GM21619 (cell line): ENCODE measurements at regions not wholly inside any gene's neighbourhood (a gene's known extent, or its start where the extent isn't known, plus 50 kb on each side); places are given as distances from the start of the nearest gene placed in this dataset.
A peak's percentile ranks its signal among the peaks of the same experiment; 100 is the strongest.
"Not testable (repeated sequence)": the region's sequence is repeated elsewhere in the genome, so short reads cannot be mapped to it uniquely, and the experiment has no call there.

Source experiments
- ATAC-seq: cut with Tn5 transposase; IDR thresholded peaks from one replicate; pipeline ENCODE4 v1.9.1; 2021; ENCODE audit not compliant: unreplicated experiment

DNA sequence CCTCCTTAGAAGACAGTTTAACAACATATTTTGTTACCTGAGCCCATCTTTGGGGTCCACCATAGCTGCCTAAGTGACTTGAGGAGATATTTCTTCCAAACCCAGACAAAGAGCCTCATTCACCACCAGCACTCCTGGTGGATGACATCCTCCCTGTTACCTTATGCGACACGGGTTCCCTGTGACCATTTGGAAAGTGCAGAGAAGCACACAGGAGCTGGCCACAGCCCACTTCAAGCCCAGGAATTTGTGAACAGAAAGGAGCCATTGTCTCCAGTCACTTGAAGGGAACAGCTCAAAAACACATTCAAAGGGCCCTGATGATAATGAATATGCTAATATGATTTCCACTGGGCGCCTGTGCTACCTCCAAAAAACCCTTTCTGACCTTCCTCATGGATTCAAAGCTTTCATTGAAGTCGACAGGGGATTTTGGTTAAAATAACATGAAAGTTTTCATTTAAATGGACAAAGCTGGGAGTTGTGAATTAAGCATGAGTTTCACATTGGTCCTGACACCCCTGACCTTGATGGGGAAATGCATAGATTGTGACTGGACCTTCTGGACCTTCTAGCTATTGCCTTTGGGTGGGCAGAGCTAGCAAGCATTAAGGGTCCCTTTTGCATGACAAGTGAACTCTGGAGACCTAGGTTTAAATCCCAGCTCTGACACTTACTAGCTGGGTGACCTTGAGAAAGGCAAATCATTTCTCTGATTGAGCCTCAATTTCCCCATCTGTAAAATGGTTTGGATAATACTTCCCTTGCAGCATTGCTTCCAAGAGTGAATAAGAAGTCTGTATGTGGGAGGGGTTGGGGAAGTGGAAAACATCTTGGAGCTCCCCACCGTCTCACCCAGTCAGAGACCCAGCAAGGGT lies 83.3 kb upstream of the SIRPA start:
- ATAC-seq, result no peak

DNA sequence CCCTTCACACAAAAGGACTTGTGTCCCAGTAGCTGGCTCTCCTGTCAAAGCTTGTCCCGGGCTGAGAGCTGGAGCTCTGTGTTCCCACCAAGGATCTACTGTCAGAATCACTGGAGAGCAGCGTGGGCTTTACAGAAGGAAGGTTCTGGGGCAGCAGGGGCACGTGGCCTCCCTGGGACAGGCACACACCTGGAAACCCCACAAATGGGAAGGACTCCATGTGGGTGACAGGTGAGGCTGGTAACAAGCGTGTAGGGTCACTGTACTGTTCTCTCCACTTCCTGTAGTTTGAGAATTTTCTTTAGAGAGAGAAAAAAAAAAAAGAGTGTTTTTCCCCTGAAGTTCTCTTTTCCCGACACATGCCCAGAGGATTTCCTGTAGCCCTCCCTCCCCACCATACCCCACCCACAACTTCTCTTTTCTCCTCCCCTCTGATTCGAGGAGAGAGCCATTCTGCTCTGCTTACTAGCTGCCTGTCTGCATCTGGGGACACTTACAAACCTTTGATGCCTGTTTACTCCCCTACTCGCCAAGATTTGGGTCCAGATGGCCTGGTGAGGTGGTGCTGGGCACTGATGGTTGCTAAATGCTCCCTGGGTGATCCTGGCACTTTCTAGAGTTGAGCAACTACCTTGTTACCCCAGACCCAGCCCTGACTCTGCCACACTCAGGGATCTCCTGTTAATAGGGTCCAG lies 84.1 kb upstream of the SIRPA start:
- no peak for ATAC-seq

DNA sequence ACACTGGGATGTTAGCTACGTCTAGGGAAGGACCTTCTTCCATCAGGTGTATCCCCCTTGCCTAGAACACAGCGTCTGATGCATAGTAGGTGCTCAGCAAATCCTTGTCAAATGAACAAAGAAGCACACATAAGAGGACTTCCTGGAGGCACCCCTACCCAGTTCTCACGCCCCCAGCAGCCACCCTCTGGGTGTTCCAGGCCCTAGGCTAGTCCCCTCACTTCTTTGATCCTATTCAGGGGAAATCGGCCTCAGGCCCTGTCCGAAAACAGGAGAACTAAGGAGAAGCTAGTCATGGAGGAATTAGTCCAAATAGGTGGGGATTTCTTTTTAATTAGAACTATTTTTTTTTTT lies 84.7 kb upstream of the SIRPA start:
- no peak for ATAC-seq

DNA sequence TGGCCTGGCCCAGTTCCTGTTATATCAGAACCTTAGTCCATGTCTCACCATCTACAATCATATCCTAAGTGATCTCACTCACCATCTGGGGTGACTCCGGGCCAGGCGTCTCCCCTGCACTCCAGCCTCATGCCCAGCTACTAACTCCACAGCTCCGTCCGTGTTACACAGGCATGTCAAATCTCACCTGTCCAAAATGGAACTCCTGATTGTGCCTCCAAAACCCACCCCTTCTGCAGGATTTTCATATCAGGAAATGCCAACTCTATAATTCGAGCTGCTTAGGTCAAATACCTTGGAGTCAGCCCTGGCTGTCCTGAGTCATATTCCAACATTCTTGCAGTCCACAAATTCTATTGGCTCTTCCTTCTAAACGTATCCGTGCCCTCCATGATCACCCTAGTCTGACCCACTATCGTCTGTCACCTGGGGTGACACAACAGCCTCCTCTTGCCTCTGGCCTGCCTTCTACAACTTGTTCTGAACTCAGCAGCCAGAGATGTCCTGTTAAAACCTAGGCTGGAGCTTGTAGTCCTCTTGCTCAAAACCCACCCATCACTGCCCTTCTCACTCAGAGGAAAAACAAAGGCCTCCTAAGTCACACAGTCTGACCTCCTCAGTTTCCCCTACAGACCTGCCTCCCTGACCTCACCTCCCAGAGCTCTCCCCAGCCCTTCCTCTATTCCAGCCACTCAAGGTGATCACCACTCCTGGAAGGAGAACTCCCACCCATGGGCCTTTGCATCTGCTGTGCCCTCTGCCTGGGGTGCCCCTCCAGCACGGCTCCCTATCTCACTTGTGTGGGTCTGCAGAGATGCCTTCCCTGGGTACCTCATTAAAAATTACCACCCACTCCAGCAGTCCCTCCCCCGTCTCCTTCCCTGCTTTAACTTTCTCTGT lies 85.3 kb upstream of the SIRPA start:
- no peak for ATAC-seq

DNA sequence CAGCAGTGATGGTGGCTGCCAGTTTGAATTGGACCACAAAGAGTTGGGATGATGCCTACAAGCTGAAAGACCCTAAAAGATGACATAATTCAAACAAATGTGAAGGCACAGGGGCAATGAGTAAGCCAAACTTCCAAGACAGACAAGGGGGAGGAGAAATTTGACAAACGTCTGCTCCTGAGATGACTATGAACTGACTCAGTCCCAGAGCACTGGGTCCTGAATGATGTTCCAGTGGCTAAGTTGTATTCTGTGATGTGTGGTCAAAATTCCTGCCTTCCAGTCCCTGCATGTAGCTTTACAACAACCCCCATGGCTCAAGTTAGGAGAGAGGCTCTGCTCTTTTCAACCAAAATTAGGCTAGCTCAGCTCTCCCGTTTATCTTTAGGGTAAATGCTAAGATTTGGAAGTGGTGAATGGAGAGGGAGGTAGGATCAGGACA lies 86.1 kb upstream of the SIRPA start:
- no peak for ATAC-seq

DNA sequence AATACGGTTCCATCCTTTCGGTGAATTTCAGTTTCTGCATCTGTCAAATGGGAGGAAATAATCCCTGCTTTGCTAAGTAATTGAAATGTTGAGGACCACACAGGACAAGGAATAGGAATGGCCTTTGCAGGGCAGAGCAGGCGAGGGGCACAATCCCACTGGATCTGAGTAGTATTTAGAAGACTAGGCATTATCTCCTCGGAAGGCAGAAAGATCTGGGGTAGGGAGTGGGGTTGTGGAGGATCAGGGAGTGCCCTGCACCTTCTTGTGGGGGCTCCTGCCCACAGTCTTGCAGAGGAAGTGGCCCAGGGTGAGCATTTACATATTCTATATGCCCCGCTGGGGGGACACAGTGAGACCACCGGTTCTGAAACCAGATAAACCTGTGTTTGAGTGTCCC lies 87.1 kb upstream of the SIRPA start:
- no peak for ATAC-seq

DNA sequence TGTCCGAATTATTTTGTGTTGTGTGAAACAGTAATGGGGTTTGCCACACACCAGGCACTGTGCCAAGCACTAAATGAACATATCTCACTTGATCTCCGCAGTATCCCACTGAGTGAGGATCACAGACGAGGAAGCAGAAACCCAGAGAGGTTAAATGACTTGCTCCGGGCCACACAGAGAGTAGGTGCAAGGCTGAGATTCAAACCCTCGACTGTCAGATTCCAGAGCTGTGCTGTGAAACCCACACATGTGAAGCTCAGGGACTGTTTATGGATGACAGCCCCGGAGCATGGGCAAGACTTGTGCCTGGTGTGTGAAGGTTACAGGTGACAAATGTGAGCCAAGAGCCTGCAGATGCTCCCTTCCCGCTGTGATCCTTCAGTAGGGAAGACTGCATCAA lies 87.8 kb upstream of the SIRPA start:
- ATAC-seq, result no peak

DNA sequence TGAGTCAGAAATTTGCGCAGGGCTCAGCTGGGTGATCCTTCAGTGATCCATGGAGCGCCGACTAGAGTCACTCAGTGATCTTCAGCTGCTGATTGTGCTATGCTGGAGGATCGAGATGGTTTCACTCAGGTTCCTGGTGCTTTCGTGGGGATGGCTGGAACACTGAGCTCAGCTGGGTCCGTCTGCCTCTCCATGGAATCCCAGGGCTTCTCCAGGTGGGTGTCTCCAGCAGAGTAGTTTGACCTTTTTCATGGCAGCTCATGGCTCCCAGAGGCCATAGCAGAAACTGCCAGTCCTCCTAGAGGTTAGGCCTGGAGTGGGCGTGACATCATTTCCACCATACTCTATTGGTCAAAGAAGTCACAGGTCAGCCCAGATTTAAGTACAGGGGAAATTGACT lies 88.8 kb upstream of the SIRPA start:
- no peak for ATAC-seq

DNA sequence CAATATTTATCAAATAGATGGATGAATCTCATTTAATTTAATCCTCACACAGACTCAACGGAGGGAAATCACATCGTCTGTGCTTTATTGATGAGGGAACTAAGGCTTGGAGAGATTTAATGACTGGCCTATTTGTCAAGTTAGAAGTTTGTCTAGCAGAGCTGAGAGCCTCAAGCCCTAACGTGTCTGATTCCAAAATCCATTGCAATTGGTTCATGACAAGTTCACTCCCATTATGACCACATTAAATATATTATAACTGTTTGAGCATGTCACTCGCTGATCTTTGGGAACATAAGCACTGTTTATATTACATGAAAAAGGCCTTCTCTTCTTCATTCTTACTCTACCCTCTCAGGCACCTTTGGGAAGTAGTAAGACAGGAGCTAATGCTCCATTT lies 89.4 kb upstream of the SIRPA start:
- no peak for ATAC-seq

DNA sequence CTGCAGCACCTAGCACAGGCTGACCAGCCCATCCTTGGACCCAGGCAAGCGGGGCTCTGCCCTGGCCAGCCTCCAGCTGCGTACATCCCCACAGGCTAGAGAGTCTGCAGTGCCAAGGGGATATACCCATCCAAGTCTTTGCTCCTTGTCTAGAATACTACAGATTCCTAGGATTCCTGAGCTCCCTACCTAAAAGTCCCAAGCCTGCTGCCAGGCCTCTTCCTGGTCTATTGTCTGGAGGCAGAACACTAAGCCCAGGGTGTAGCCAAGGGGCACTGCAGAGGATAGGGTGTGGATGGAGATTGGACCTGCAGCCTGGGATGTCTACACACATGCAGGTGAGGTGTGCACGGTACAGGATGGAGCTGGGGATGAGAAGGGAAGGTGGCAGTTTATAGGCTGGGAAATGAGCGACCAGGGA lies 90.0 kb upstream of the SIRPA start:
- ATAC-seq, result no peak

DNA sequence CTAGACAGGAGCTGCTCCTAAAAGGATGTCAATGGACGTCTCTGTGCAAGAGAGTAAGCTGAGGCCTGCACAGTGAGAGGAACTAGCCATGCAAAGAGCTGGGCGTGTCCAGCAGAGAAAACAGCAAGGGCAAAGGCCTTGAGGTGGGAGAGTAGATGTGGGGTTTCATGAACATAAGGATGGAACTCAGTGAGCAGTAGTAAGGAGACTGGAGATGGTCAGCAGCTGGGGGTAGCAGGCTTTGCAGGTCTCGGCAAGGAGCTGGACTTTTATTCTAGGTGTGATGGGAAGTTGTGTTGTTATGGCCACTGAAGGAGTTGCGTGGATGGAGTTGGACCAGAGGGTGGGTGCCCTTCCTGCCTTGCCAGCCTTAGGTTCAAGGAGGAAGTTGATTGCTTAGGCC lies 90.7 kb upstream of the SIRPA start:
- ATAC-seq, result no peak

DNA sequence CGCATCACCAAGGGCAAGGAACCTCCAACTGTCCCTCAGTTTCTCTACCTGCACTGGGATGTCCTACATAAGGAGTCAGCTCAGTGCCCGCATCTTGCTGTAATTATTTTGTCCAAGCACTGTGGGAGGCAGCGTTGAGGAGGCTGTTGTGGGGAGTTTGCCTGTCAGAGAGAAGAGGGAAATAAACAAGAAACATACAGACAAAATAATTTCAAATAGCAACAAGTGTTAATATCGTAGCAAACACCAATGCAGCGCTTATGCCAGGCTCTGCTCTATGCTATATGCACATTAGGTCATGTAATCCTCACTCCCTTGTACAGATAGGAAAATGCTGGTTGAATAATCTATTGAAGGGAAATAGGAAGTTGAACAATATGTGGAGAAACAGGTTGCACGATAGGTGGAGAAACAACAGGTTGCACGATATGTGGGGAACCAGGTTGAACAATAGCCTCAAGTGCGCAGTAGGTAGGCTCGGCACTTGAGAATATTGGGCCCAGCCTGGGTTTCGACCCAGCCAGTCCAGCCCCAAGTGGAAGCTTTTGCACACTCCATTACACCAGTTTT lies 91.2 kb upstream of the SIRPA start:
- ATAC-seq, result no peak

DNA sequence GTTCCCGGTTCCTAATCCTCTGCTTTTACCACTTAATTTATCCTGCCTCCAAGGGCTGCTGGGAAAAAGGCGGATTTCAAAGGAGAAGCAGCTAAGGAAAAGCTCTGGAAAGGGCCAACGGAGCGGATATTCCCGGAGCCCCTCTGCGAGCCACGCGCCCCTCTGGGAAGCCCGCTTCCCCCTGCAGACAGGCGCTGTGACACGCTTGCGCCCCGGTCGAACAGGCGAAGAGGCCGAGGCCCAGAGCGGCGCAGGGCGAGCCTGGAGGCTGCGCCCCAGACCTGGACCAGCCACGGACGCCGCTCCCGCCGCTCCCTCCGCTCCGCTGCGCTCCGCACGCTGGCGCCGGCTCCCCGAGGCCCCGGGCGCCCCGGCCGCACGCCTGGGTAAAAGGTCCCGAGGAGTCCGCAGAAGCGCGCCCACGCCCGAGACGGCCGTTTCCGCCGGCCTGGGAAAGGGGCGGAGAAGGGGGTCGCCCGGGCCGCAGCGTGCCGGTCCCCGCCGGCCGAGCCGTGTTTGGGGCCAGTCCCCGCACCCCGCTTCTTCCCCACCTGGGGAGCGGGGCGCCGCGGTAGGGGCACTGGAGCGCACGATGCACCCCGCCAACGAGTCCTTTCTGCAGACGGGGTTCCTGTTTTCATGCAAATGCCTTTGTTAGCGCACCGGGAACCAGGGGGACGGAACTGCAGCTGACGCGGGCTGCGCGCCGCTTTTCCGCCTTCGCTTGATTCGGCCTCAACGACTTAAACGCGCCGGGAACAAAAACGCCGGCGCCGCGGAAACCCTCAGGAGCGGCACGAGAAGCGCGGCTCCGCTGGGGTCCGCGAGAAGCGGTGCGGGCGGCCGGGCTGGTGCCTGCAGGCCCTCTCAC lies 91.9 kb upstream of the SIRPA start:
- peak; percentile 39 for ATAC-seq

DNA sequence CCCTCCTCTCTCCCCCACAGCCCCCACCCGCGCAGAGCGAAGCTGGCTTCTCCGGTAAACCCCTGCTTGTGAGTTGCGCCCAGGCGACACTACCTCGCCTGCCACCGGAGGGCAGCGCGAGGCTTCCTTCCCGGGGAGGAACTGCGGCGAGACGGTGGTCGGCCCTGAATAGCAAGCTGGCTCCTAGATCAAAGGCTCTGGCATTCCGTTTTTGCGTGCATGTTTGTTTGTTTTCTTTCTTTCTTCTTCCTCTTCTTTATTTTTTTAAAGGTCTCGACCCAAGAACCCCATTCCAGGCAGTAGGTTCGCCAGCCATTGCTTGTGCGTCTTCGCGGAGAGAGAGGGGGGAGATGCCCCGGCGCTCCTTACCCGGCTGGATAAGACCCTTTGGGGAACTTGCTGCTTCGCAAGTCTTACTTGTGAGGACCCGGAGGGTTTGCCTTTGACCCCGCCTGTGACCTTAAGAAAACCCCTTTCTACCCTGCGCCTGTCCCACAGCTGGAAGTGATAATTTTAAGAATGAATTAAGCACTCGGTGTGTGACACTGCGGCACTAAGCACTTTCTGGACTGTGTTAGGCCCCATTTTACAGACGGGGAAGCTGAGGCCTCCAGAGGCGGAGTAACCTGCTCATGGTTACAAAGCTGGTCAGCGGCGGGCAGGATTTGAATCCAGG lies 92.7 kb upstream of the SIRPA start:
- ATAC-seq, result no peak

DNA sequence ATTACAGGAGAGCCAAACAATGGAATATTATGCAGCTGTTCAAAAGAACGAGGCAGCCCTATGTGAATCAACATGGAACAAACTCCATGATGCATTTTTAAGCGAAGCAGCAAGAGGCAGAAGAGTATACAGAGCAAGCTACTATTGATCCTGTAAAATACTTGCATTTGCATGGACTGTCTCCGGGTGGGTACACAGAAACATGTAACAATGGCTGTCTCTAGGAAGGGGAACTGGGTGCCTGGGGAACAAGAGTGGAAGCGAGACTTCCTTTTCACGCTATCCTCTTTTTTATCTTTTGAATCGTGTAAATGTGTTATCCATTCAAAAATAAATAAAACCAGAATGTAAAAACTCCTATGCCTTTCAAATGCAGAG lies 93.3 kb upstream of the SIRPA start:
- no peak for ATAC-seq

DNA sequence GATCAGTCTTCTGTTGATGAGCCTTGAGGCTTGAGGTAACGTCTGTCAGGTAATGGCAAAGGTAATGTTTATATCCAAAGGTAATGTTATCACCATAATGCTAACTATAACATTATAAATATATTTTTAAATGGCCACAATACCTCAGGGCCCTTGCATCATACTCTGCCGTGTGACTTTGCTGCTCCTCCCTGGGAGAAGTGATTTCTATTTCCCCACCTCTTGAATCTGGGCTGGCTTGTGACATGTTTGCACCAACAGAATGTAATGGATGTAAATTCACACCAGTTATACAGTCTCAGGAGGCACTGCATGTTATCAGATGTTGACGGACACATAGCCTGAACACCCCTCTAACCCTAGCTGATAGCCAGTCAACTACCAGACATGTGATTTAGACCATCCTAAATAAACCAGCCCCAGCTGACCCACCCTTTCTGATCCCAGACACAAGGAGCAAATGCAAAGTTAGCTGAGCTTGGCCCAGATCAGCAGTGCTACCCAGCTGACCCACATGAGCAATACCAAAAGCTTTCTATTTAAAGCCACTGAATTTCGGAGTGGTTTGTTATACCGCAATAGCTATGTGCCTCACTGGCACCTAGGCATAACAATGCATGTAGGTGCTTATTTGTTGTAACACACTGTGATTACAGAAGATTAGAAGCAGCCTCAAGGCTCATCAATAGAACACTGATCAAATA lies 93.8 kb upstream of the SIRPA start:
- ATAC-seq, result no peak

DNA sequence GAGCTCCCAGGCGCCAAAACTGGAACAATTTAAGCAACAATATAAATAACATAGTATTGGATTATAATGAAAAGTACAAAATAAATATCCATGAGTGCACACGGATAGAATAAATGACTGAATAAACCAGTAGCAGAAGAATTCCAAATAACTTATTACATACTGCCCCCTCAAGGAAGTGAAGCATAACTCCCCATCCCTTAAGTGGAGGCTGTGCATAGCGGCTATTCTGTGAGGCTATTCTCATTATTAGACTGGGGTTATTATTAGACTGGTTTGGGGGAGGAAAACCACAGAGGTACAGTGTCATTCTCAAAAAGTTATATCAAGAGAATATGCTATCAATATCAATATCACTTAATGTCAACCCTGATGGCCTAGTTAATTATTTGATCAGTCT lies 94.4 kb upstream of the SIRPA start:
- no peak for ATAC-seq

DNA sequence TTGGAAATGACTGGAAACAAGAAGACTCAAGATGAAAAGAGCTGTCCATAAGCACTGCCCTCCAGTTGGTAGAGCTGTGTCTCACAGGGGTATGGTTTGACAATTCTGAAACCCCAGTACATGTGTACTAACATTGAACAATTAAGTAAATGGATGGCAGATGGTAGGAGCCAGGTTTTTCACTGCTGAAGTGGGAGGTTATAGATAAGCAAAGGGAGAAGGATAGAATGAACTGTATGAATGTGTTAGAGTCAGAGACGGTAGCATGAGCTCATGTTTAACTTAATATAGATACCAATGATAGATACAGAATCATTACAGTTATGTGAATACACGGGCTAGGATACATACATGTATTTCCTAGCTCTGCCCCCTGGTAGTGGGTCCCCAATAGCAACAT lies 95.0 kb upstream of the SIRPA start:
- ATAC-seq, result no peak

DNA sequence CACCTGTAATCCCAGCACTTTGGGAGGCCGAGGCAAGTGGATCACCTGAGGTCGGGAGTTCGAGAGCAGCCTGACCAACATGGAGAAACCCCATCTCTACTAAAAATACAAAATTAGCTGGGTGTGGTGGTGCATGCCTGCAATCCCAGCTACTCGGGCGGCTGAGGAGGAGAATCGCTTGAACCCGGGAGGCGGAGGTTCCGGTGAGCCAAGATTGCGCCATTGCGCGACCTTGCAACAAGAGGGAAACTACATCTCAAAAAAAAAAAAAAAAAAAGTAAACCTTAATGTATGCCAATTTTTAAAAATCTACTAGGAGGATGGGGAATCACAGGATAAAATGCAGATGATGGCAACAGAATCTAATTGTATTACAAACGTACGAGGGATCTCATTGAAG lies 95.5 kb upstream of the SIRPA start:
- not testable (repeated sequence) for ATAC-seq
